ENCODE measurements at regions not wholly inside any gene's neighbourhood (a gene's known extent, or its start where the extent isn't known, plus 50 kb on each side); places are given as distances from the start of the nearest gene placed in this dataset.

DNA sequence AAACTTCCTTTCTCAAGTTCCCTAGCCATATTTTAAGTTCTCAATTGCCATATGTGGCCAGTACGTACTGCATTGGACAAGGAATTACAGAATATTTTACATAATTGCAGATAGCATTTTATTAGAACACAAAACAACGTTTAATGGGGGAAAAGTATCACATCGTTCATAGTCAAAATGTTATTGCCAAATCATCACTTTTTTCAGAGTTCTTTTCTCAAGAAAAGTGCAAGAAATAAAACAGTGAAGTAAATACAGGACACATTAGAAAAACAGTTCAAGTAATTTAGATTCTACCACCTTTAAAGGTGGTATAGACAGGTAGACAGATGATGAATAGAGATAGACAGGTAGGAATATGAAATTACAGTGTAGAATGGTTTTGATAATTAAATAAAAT, 479.1 kb upstream of the NCAM2 start:
- DNase-seq (ENCODE audit: low read depth in 2 of 2), result no peak

DNA sequence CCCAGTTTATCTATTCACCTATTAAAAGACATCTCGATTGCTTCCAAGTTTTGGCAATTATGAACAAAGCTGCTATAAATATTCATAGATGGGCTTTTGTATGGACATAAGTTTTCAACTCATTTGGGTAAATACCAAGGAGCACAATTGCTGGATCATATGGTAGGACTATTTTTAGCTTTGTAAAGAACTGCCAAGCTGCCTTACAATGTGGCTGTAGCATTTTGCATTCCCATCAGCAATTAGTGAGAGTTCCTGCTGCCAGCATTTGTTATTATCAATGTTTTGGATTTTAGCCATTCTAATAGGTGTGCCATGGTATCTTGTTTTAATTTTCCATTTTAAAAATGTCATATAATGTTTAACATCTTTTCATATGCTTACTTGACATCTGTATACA, 475.6 kb upstream of the NCAM2 start:
- no peak for DNase-seq (ENCODE audit: low read depth in 2 of 2)

DNA sequence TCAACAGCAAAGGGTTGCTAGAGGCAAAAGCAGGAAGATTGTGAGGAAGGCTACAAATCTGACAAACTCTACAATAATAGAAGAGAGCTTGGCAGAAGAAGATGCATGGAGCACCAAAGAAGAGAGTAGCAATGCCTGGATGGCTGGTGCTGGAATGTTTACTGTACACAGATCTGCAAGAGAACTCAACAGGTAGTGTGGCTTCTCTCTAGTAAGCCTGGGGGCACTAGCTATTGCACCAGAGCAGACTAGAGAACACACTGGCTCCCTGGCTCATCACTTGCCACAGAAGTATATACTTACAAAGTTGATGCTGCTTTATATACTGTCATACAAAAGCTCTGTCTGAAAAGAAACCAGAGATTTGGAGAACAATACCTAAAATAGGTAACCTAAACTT, 475.0 kb upstream of the NCAM2 start:
- no peak for DNase-seq (ENCODE audit: low read depth in 2 of 2)

DNA sequence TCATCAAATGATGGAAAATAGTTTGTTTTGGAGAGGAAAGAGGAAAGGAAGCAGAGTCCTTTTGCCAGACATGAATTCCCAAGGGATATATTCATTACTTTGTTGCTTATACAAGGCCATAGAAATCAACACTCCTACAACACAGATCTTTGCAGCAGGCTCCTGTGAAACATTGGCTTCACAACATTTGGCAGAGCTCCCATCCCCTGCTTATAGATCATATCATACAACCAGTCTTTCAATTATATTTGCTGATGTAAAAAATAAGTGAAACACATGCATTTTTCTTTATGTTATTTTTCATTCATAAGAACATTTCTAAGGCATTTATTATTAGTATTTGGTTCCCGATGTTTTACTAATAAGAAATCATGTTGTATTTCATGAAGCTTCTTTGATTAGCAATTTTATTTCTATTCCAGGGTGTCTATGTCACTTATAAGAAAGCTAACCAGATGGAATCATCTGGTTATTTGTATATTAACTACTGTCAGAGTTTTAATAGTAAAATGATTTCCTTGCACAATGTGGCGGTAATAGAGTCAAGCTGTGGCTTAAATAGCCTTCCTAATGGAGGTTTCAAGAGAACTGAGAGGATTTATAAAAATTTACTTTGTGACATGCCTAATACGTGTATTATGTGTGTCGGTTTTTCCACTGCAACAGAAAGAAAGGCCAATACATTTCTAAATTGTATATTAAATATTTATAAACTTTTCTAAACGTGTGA, 470.3 kb upstream of the NCAM2 start:
- no peak for DNase-seq (ENCODE audit: low read depth in 2 of 2)

DNA sequence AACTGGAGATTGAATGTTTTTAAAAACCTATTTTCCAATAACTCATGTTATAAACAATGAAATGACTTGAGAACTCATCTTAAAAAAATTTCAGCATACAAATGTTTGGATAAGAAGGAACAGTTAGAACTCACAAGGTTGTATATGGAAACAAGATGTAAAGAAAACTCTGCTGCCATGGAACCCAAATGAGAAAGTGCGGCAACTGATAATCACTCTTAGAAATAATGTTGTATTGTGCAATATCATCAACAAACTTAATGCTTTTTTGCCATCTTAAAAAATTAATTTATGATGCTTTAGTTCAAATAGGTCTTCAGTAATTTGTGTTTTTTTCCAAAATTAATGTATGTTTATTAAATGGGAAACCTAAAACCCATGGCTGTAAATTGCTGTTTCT, 461.1 kb upstream of the NCAM2 start:
- no peak for DNase-seq (ENCODE audit: low read depth in 2 of 2)

DNA sequence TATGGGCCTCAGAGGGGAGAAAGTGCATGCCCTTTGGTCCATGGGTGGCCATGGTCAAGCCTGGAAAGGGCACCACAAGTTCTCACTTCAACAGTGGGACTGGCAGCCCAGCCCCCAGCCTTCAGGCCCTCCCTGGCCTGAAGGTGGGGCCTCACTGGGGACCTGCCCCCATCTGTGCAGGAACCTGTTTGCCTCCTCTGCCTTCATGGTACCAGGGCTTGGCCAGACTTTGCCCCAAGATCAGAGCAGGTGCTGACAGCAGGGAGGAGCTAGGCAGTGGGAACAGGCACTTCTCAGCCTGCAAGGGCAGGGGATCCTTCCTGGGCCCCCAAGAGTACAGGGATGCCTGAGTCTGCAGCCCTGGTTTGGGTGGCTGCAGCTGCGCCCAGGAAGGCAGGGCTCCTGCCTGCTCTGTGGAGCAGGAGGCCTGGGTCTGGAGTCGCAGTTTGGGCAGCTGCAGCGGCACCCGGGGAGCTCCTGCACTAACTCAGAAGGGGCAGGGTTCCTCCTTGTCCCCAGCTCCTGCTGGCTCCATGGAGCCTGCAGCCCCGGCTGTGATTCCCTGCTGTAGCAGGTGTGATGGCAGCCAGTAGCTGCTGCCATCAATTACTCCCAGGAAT, 460.1 kb upstream of the NCAM2 start:
- DNase-seq (ENCODE audit: low read depth in 2 of 2), result no peak

DNA sequence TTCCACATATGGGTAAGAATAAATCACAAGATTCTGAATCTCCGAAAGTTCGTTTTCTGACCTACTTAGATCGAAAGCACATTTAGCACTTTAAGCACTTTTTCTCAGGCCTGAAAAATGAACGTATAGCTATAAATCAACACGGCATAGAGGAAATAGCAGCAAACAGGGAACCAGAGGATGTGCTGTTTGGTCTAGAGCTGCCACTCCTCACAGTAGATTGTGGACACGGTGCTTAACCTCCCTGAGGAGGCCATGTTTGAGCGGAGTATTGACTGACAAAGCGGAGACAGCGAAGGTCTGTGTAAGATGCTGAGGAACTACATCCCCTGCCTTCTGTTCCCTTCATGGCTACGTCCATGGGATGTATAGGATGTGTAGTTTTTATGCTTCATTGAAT, 452.8 kb upstream of the NCAM2 start:
- DNase-seq (ENCODE audit: low read depth in 2 of 2), result no peak

DNA sequence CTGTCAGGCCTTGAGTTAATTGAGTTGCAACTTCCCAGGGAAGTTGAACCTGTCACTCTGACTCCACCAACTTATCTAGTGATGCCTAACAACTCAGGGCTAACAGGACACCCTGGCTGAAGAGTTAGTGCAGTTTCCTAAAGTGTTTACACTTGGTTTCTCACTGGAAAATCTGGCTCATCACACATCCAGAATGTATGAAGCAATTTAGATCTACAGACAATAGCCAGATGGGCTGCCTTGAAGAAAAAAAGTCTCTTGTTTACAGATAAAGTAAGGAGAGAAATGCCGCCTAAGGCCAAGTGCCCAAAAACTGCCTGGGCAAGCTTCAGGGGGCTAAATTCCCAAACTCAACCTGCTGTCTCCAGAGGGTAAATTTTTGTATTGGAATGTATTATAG, 446.3 kb upstream of the NCAM2 start:
- DNase-seq (ENCODE audit: low read depth in 2 of 2), result no peak

DNA sequence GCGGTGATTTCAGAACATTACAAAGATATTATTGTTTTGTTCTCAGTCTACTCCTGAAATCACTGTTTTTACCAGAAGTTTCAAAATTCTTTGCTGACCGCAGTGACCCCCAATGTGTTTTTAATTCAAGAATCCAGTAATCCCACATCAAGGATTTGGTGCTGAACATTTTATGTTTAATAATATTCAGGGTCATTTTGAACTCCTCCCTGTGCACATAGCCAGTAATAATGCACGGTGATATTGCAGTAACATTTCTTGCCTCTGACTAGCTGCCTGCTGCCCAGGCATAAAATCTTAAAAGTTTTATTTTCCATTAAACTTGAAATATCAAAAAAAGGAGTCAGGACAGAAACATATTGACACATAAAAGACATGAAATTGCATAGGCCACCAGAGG, 443.4 kb upstream of the NCAM2 start:
- no peak for DNase-seq (ENCODE audit: low read depth in 2 of 2)

DNA sequence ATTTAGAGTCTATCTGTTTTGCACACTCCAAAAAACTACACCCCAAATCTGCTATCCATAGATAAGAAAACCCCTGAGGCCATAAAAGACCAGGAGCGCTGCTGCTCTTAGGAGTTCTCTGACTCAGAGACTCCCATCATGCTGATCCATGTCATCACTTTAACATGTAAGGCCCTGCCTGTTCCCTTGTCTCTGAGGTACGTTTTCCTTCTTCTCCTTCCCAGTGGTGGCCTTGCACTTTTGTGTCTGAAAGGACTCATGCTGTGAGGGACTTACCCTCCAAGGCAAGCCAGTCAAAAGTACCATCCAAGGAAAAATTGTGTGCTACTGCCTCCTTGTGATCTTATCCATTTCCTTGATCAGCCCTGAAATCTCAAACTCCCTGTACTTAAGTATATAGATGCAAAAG, 427.4 kb upstream of the NCAM2 start:
- DNase-seq (ENCODE audit: low read depth in 2 of 2), result no peak

DNA sequence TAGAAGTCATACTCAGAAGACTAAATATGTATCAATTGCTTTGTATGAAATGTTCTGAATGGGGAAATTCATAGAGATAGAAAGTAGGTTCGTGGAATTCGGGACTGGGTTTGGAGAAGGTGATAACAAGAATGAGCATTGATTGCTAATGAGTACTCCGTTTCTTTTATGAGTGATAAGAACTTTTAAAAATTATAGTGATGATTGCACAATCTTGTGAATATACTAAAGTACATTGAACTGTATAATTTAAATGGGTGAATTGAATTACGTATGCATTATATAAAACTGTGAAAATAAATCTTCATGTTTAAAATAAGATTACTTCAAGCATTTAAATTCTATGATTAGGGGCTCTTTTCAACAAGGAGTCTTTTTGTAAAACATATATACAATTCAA, 425.6 kb upstream of the NCAM2 start:
- DNase-seq (ENCODE audit: low read depth in 2 of 2), result no peak

DNA sequence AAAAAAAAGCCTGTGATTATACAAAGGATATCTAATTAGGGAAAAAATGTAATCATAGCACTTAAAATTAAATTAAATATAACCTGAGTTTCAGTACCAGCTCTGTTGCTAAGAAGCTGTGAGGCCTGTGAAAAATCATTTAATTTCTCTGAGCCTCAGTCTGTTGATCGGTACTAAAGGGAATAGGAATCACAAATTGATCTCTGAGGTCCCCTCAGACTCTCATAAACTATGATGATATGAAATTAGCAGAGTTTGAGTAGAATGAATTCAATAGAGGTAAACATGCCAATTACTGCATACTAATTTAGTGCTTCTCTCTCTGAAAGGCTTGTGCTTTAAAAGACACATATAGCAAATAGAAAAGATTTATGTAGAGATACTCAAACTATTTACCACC, 416.8 kb upstream of the NCAM2 start:
- DNase-seq (ENCODE audit: low read depth in 2 of 2), result no peak

DNA sequence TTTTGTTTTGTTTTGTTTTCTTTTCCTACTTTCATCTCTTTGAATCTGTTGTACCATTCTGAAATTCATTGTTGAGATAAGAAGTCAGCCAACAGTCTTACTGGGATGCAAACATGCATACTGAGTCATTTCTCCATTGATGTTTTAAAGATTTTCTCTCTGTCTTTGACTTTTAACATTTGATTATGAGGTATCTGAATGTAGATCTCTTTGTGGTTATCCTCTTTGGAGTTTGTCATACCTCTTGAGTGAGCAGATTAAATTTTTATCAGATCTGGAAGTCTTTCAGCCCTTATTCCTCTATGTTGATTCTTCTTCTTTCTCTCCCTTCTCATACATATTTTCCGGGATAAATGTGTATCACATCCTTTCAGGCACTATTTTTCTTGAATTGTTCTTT, 406.9 kb upstream of the NCAM2 start:
- DNase-seq (ENCODE audit: low read depth in 2 of 2), result no peak

DNA sequence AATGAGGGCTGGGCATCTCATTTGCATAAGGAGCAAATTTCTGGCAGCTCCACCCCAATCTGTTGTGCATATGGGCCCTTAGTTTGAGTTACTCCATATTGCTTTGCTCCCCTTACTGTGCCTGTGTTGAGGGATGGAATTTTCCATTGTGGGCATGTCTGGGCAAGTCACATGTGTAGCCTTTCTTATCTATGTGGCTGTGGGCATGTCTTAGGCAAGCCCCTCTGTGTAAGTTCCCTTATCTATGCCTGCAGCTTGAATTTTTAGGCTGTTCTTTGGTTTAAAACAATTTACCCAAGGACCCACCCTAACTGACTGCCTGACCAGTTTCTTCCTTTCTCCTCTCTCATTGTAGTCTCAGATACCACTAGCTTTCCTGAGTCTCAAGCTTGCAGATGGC, 405.7 kb upstream of the NCAM2 start:
- DNase-seq (ENCODE audit: low read depth in 2 of 2), result no peak

DNA sequence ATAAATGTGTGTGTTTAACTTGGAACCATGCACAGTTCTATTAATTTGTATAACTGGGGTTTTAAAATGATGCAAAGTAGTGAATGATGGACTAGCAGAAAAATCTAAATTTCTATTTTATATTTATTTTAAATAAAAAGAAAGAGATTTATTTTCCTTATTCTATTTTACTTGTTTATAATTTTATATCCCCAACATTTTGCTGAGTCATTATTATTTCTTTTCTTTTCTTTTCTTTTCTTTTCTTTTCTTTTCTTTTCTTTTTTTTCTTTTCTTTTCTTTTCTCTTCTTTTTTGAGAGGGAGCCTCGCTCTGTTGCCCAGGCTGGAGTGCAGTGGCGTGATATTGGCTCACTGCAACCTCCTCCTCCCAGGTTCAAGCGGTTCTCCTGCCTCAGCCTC, 395.0 kb upstream of the NCAM2 start:
- no peak for DNase-seq (ENCODE audit: low read depth in 2 of 2)

DNA sequence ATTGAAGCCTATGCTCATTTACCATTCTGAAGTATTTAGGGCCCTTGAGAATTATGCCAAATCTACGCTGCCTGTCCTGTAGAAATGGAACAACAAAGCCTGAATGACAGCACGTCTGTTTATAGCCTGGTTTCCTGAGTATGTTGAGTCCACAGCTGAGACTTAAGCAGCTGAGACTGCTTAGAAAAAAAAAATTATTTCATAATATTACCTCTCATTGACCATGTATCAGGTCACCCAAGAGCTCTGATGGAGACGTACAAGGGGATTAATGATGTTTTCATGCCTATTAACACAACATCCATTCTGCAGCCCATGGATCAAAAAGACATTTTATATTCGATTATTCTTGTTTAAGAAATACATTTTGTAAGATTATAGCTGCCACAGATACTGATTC, 387.2 kb upstream of the NCAM2 start:
- no peak for DNase-seq (ENCODE audit: low read depth in 2 of 2)

DNA sequence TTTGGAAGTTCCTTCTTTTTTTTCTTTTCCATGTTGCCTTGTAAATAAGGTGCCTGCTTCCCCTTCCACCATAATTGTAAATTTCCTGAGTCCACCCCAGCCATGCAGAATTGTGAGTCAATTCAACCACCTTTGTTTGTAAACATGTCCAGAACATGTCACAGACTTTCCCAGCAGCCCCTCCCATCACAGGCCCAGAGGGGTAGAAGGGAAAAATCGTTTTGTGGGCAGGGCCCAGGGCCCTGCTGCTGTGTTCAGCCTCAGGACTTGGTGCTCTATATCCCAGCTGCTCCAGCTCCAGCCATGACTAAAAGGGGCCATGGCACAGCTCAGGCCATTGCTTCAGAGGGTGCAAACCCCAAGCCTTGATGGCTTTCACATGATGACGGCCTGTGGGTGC, 384.6 kb upstream of the NCAM2 start:
- DNase-seq (ENCODE audit: low read depth in 2 of 2), result no peak

DNA sequence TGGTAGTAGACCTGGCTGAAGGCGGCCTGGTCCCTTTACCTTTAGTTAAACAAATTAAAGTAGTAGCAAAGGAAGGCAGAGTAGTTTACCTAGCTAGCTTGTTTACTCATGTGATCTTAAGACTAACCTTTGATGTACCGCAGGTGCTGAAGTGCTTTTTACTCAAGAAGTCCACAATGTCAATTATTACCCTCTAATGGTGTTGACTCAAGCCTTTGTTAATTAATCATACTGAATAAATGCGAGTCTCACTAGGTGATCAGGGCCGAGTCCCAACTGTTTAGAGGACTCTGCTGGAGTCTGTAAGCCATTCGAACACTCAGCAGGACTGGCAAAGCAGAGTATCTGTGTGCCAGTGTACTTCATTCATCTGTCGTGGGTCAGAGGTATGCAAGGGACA, 381.1 kb upstream of the NCAM2 start:
- no peak for DNase-seq (ENCODE audit: low read depth in 2 of 2)

DNA sequence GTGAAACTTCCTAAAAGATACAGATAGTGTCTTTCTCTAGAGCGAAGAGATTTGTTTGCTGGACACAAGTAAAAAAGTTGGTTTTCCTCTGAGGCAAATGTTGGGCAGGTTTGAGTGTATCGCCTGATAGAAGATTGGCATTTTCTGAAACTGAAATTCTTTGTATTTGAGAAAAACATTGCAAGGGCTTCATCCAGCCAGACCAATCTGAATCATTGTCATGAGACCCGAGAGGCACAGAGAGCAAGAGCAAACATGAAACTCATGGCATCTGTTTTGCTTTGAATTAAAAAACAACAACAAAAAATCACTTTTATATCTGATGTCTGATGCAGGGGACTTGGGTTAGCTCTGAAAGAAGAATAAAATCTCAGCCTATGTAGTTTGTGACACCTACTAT, 379.3 kb upstream of the NCAM2 start:
- no peak for DNase-seq (ENCODE audit: low read depth in 2 of 2)

DNA sequence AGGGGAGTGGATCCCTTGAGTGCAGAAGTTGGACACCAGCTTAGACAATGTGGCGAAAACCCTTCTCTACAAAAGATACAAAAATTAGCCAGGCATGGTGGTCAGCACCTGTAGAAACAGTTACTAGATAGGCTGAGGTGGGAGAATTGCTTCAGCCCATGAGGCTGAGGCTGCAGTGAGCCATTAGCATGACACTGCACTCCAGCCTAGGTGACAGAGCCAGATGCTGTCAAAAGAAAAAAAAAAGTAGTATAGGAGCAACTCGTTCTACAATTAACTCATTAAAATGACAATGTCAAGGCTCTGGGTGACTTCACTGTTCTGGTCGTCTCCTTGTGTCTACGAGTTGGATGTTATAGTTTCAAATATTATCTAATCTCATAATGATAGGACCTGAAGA, 370.6 kb upstream of the NCAM2 start:
- no peak for DNase-seq (ENCODE audit: low read depth in 2 of 2)

DNA sequence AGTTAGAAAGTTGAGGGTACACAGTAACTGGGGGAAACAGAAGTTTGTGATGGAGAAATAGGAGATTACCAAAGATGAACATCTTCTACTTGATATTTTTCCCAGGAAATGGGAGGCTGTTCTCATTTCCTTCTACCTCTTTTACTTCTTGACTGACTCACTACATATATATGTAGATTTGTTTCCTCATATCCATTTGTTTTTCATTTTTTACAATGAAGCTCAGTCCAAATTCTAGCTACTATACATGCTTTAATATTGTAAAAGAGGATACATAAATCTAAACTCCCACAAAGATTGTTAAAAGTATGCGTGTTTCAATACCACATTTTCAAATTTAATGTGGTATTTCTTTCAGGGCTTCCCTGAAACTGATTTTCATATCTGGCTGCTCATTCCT, 366.6 kb upstream of the NCAM2 start:
- DNase-seq (ENCODE audit: low read depth in 2 of 2), result no peak

DNA sequence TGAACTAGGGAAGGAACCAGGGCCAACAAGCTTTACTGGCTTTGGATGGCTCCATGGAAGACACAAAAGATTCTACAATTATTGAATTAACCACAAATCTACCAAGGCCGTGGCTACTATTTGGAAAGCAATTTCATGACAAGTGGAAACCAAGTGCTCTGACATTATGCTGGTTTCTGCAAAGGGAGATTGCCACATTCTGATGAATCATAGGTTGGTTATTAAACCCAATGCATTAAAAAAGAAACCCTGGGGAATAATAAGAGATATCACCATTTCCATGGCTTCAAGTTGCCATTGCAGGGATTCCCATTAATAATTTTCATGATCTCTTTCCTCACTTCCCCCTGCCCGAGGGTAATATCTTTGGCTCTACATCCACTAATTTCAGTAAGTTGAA, 359.2 kb upstream of the NCAM2 start:
- DNase-seq (ENCODE audit: low read depth in 2 of 2), result no peak

DNA sequence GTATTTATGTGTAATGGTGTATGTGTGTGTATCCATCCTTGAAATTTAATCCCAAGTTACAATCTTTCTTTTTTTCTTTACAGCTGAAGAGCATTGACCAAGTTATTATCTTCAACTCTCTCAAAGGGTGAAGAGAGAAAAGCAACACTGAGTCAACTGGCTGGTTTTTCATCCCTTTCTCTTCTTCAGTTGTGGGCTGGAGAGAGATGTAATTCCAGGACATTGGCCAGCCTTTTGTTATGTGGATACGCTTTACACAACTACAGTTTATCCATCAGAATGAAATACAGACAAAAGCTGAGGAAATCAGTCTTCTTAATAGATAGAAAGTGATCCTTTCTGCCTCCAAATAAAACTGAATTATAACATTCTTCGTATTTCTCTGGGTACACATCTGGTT, 357.0 kb upstream of the NCAM2 start:
- DNase-seq (ENCODE audit: low read depth in 2 of 2), result no peak

DNA sequence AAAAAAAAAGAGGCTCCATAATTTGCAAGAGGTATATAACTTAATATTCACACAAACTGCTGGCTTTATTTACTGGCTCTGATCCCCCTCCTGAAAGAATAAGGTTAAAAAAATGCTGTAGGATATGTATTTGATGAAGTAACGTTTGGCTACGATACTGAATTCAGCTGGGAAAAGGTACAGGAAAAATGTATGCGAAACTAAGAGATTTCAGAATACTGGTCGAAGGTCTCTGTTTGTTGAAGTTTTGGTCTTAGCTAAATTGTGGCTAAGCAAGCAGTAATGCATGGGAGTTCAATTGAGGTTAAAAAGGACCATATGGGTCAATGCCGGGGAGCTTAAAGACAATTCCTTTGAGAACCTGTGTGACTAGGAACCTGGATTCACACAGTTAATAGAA, 355.5 kb upstream of the NCAM2 start:
- no peak for DNase-seq (ENCODE audit: low read depth in 2 of 2)

All from stimulated activated CD8-positive, alpha-beta memory T cell treated with anti-CD3 and anti-CD28 coated beads, Interleukin-2, amount 100 ng/mL, for 48 hours (primary cell).